HepG2 (cell line): ENCODE measurements at regions not wholly inside any gene's neighbourhood (a gene's known extent, or its start where the extent isn't known, plus 50 kb on each side); places are given as distances from the start of the nearest gene placed in this dataset.

Experiments
- ATAC-seq: fragments of 200-7000 bp; cut with Tn5 transposase; 3 replicates; pipeline ENCODE4 v1.9.1; 2020; ENCODE audit warnings: mild to moderate bottlenecking, moderate library complexity
- BruUV-seq: library from RNA; stranded (reverse); fragments of 400-500 nt; replicated peaks from 2 replicates; lab custom pipeline; 2021; lab: Mats Ljungman, UMichigan
- CTCF ChIA-PET: fragments of 300-600 bp; formaldehyde crosslinking; extraction: SDS; loops from one replicate; lab custom pipeline; 2021; ENCODE audit warnings: low total read pairs, inconsistent platforms, low intra/inter-chr PET ratio; lab: Yijun Ruan, JAX
- POLR2A ChIA-PET: fragments of 350-600 bp; sonication (Branson Sonifier 250); formaldehyde crosslinking; loops from one replicate; lab custom pipeline; 2020; ENCODE audit warnings: antibody characterized with exemption, inconsistent platforms; lab: Yijun Ruan, JAX
- DNase-seq: peaks from one replicate; pipeline ENCODE4 v3.0.0-alpha.2; 2015; ENCODE audit warnings: low spot score
- FAIRE-seq: peaks from 3 replicates; lab custom pipeline; 2011; peaks lifted over from hg19 to GRCh38; lab: Jason Lieb, UNC
- H2AFZ ChIP-seq: one replicate; pipeline ENCODE4 v1.6.1; 2011; ENCODE audit warnings: low read length, inconsistent platforms
- H3K27ac ChIP-seq: fragments of 300-600 bp; 3 replicates; pipeline ENCODE4 v1.8.0; 2011; ENCODE audit warnings: mixed run types, mild to moderate bottlenecking, mixed read lengths, low read length, inconsistent platforms; ENCODE audit not compliant: insufficient read depth; ENCODE audit errors: extremely low read length
- H3K27me3 ChIP-seq, 2 experiments: fragments of 200-600 bp in 1 of 2; 2 replicates in 1 of 2; 3 replicates in 1 of 2; pipeline versions ENCODE4 v1.6.0 to v1.8.0; 2011; ENCODE audit warnings: low read length in 2 of 2, mild to moderate bottlenecking in 2 of 2, moderate library complexity in 2 of 2, inconsistent platforms in 1 of 2; ENCODE audit not compliant: insufficient read depth in 2 of 2, control insufficient read depth in 1 of 2
- H3K36me3 ChIP-seq, 2 experiments: fragments of 200-600 bp in 1 of 2; replicated peaks in 1 of 2; 2 replicates in 1 of 2; 3 replicates in 1 of 2; pipeline versions ENCODE4 v1.5.1 to v1.8.0; 2011; ENCODE audit warnings: low read length in 2 of 2, inconsistent platforms in 1 of 2; ENCODE audit not compliant: insufficient read depth in 2 of 2, control insufficient read depth in 1 of 2
- H3K4me1 ChIP-seq: 2 replicates; pipeline ENCODE4 v1.5.1; 2012; ENCODE audit warnings: low read length, inconsistent platforms; ENCODE audit not compliant: insufficient read depth
- H3K4me2 ChIP-seq: 2 replicates; pipeline ENCODE4 v1.6.0; 2011; ENCODE audit warnings: low read depth, low read length, inconsistent platforms
- H3K4me3 ChIP-seq, 3 experiments: fragments of 200-600 bp in 1 of 3; sonication (generic), shearing (Covaris generic) in 1 of 3; replicated peaks in 1 of 3; 2 replicates each; pipeline ENCODE4 v1.5.1; 2011 to 2016; ENCODE audit warnings: low read length in 3 of 3, inconsistent platforms in 2 of 3, low read depth in 2 of 3, mild to moderate bottlenecking in 2 of 3, control low read depth in 1 of 3, mixed read lengths in 1 of 3; ENCODE audit not compliant: insufficient read depth in 1 of 3
- H3K79me2 ChIP-seq: one replicate; pipeline ENCODE4 v1.6.1; 2011; ENCODE audit warnings: low read length, inconsistent platforms; ENCODE audit not compliant: insufficient read depth
- H3K9ac ChIP-seq: 2 replicates; pipeline ENCODE4 v1.6.0; 2011; ENCODE audit warnings: mild to moderate bottlenecking, low read depth, low read length, inconsistent platforms; ENCODE audit not compliant: insufficient read depth
- H3K9me3 ChIP-seq: 2 replicates; pipeline ENCODE4 v1.5.1; 2012; ENCODE audit warnings: mild to moderate bottlenecking, low read length
- H4K20me1 ChIP-seq: 2 replicates; pipeline ENCODE4 v1.6.0; 2011; ENCODE audit warnings: inconsistent platforms, mild to moderate bottlenecking, low read length, moderate library complexity; ENCODE audit not compliant: insufficient read depth
- ARID3A ChIP-seq: IDR thresholded peaks from 2 replicates; pipeline ENCODE4 v1.6.1; 2012; ENCODE audit warnings: low read depth, low read length, improper control_type of control experiment
- DNMT3B ChIP-seq: conservative IDR thresholded peaks from 2 replicates; pipeline ENCODE4 v1.6.1; 2016; ENCODE audit warnings: missing biosample characterization, control low read depth
- ETS1 ChIP-seq: sonication (generic); formaldehyde crosslinking; IDR thresholded peaks from 2 replicates; pipeline ENCODE4 v1.4.0; 2020; ENCODE audit warnings: missing genetic modification reagents
- FOXP1 ChIP-seq, 2 experiments: fragments of 450-650 bp in 1 of 2; IDR thresholded peaks; 2 replicates each; pipeline ENCODE4 v1.6.1; 2017 to 2018; ENCODE audit warnings: antibody characterized with exemption in 1 of 2
- GLI4 ChIP-seq: sonication (generic); formaldehyde crosslinking; IDR thresholded peaks from 2 replicates; pipeline ENCODE4 v1.5.1; 2020; ENCODE audit warnings: missing genetic modification reagents, mild to moderate bottlenecking, moderate library complexity, borderline replicate concordance
- GMEB1 ChIP-seq: sonication (generic); formaldehyde crosslinking; IDR thresholded peaks from 2 replicates; pipeline ENCODE4 v1.5.1; 2020; ENCODE audit warnings: missing genetic modification reagents, mild to moderate bottlenecking, borderline replicate concordance
- HMG20A ChIP-seq: IDR thresholded peaks from 2 replicates; pipeline ENCODE4 v1.6.1; 2016; ENCODE audit warnings: borderline replicate concordance
- POLR2G ChIP-seq: fragments of 200-400 bp; formaldehyde crosslinking; IDR thresholded peaks from 2 replicates; pipeline ENCODE4 v1.6.1; 2018; ENCODE audit warnings: mild to moderate bottlenecking, low read depth, low read length, moderate library complexity
- SALL2 ChIP-seq: sonication (generic); formaldehyde crosslinking; IDR thresholded peaks from 2 replicates; pipeline ENCODE4 v1.8.1; 2023; ENCODE audit warnings: mild to moderate bottlenecking, missing genetic modification reagents, inconsistent platforms
- SIX1 ChIP-seq: sonication (generic); formaldehyde crosslinking; IDR thresholded peaks from 2 replicates; pipeline ENCODE4 v1.4.0; 2020; ENCODE audit warnings: missing genetic modification reagents, borderline replicate concordance
- ZFP91 ChIP-seq: sonication (generic); formaldehyde crosslinking; IDR thresholded peaks from 2 replicates; pipeline ENCODE4 v1.9.0; 2022; ENCODE audit warnings: missing genetic modification reagents, mild to moderate bottlenecking, borderline replicate concordance
- ZNF558 ChIP-seq: sonication (generic); formaldehyde crosslinking; IDR thresholded peaks from 2 replicates; pipeline ENCODE4 v1.9.0; 2022; ENCODE audit warnings: mild to moderate bottlenecking, missing genetic modification reagents, borderline replicate concordance
- ZNF629 ChIP-seq: sonication (generic); formaldehyde crosslinking; conservative IDR thresholded peaks from 2 replicates; pipeline ENCODE4 v1.5.0; 2020; ENCODE audit warnings: missing genetic modification reagents
- ZNF879 ChIP-seq: sonication (generic); formaldehyde crosslinking; IDR thresholded peaks from 2 replicates; pipeline ENCODE4 v1.8.1; 2023; ENCODE audit warnings: missing genetic modification reagents
- WGBS: methylation state at CpG from one replicate; pipeline ENCODE4 v1.1.6; 2017; ENCODE audit warnings: low lambda C conversion rate; 5-methylcytosine and 5-hydroxymethylcytosine counted together
- in situ Hi-C: cut with HindIII; loops from 2 replicates; pipeline ENCODE4 v1.10.0; 2017; ENCODE audit warnings: low pct_unique_long_range_greater_than_20kb; ENCODE audit not compliant: extremely low pct_ligation_motif_present
- intact Hi-C: fragments of 100-400 bp; cut with micrococcal nuclease; formaldehyde crosslinking; loops from one replicate; pipeline ENCODE4 v1.10.0; 2022; ENCODE audit not compliant: unreplicated experiment
- TF ChIP-seq, protein P1 (sequence below): IDR thresholded peaks from 2 replicates; pipeline ENCODE4 v1.6.1; 2018; ENCODE audit warnings: missing genetic modification reagents
- TF ChIP-seq, protein P2 (sequence below): sonication (generic); formaldehyde crosslinking; IDR thresholded peaks from 2 replicates; pipeline ENCODE4 v1.8.1; 2023; ENCODE audit warnings: mild to moderate bottlenecking, inconsistent platforms, moderate library complexity, missing genetic modification reagents, borderline replicate concordance

- no peak for TF ChIP-seq DNMT3B (CRISPR knock-in tag)
- no peak for TF ChIP-seq ETS1
- TF ChIP-seq FOXP1 (IDR thresholded peaks at IDR 0.05) = no peak
- TF ChIP-seq FOXP1 (CRISPR knock-in tag; IDR thresholded peaks at IDR 0.05) = no peak
- TF ChIP-seq, protein P1, sequence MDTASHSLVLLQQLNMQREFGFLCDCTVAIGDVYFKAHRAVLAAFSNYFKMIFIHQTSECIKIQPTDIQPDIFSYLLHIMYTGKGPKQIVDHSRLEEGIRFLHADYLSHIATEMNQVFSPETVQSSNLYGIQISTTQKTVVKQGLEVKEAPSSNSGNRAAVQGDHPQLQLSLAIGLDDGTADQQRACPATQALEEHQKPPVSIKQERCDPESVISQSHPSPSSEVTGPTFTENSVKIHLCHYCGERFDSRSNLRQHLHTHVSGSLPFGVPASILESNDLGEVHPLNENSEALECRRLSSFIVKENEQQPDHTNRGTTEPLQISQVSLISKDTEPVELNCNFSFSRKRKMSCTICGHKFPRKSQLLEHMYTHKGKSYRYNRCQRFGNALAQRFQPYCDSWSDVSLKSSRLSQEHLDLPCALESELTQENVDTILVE (CRISPR knock-in tag) = no peak
- no peak for TF ChIP-seq POLR2G
- TF ChIP-seq ZNF629 (CRISPR knock-in tag) = no peak
- TF ChIP-seq ARID3A = no peak
- TF ChIP-seq, protein P2, sequence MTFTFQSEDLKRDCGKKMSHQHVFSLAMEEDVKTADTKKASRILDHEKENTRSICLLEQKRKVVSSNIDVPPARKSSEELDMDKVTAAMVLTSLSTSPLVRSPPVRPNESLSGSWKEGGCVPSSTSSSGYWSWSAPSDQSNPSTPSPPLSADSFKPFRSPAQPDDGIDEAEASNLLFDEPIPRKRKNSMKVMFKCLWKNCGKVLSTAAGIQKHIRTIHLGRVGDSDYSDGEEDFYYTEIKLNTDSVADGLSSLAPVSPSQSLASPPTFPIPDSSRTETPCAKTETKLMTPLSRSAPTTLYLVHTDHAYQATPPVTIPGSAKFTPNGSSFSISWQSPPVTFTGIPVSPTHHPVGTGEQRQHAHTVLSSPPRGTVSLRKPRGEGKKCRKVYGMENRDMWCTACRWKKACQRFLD (CRISPR knock-in tag) = no peak
Observed at GRCh38 chr14:82740547-82740946, 1206.9 kb upstream of the SEL1L start (continued).

DNA sequence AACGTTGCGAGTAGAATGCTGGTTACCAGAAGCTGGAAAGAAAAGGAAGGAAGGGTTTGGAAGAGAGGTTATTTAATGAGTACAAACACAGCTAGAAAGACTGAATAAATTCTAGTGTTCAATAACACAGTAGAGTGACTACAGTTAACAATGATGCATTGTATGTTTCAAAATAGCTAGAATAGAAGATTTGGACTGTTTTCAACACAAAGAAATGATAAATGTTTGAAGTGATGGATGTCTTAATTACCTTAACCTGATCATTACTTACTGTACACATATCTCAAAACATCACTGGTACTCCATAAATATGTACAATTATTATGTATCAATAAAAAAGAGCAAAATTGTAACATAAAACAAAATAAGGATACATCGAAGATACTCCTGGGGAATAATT, 1221.8 kb upstream of the SEL1L start:
- no peak for ATAC-seq
- Histone ChIP-seq H3K27ac (no peak overlapping the region), H3K27me3 (no peaks in the 10 kb centered on the region), H2AFZ (no peak overlapping the region), H3K79me2 (no peaks in the 10 kb centered on the region), H3K4me2 (no peak overlapping the region), H3K9ac (no peak overlapping the region), H3K4me3 (no peak overlapping the region), H4K20me1 (no peaks in the 10 kb centered on the region), H3K36me3 (no peaks in the 10 kb centered on the region), H3K9me3 (peaks cover 35% of the 10 kb centered on the region), H3K4me1 (no peaks in the 10 kb centered on the region)
- no peak for DNase-seq
- intact Hi-C loops (no loop called here), in situ Hi-C loops (no loop called here)
- ChIA-PET CTCF (no interaction called here), POLR2A (no interaction called here)
- no TSS peak for BruUV-seq
- FAIRE-seq = no peak
- WGBS = 1% methylated on average over 3 of the region's 3 CpGs
- TF ChIP-seq SIX1 (CRISPR knock-in tag) (no peak), ZFP91 (no peak), GMEB1 (CRISPR knock-in tag) (no peak), SALL2 (no peak), HMG20A (CRISPR knock-in tag) (no peak), ZNF879 (no peak), ZNF558 (CRISPR knock-in tag) (no peak), GLI4 (CRISPR knock-in tag) (no peak)
